ENCODE measurements at regions not wholly inside any gene's neighbourhood (a gene's known extent, or its start where the extent isn't known, plus 50 kb on each side); places are given as distances from the start of the nearest gene placed in this dataset.

GRCh38 chr20:22507240-22507961, 77.0 kb downstream of the FOXA2 start:
- Histone ChIP-seq H2AFZ (ENCODE audit: low read length) (no peak overlapping the region), H3K4me3 (ENCODE audit: low read length) (no peak overlapping the region), H3K9me3 (ENCODE audit: low read length) (no peaks in the 10 kb centered on the region), H3K4me2 (ENCODE audit: low read length) (no peak overlapping the region), H3K27ac (ENCODE audit: low read length) (no peak overlapping the region), H3K9ac (ENCODE audit: low read length) (no peak overlapping the region), H3K79me2 (ENCODE audit: low read length) (no peaks in the 10 kb centered on the region), H3K4me1 (ENCODE audit: insufficient read depth, low read length) (peaks cover 12% of the 10 kb centered on the region), H3F3A (ENCODE audit: low read length, unreplicated experiment) (no peaks in the 10 kb centered on the region), H3K9me2 (replicated peaks; ENCODE audit: low read length) (no peaks in the 10 kb centered on the region), H4K20me1 (ENCODE audit: low read length) (no peaks in the 10 kb centered on the region), H3K36me3 (ENCODE audit: low read depth, low read length) (no peaks in the 10 kb centered on the region), H3K27me3 (ENCODE audit: low read length) (no peaks in the 10 kb centered on the region)
- ChIA-PET CTCF (interaction anchor here (0.6 kb wide), 1 partner anchor 178 kb away, joined by 3 read pairs; no protein-coding TSS in a partner anchor), POLR2A (ENCODE audit: unreplicated experiment) (no interaction called here)
- intact Hi-C loops (cut with micrococcal nuclease), result no loop called here
- ATAC-seq, result no peak
- no TSS peak for BruUV-seq (replicated peaks)
- no peak for DNase-seq
- TF ChIP-seq CTCF (conservative IDR thresholded peaks at IDR 0.05; ENCODE audit: low read depth, low read length) (no peak), EZH2phosphoT487 (IDR thresholded peaks at IDR 0.05; ENCODE audit: borderline replicate concordance, low read length) (no peak), EZH2 (IDR thresholded peaks at IDR 0.05; ENCODE audit: low read length, unreplicated experiment) (no peak)

GRCh38 chr20:22506827-22507226, 77.5 kb downstream of the FOXA2 start:
- Histone ChIP-seq H3F3A (ENCODE audit: low read length, unreplicated experiment) (no peaks in the 10 kb centered on the region), H4K20me1 (ENCODE audit: low read length) (no peaks in the 10 kb centered on the region), H3K27me3 (ENCODE audit: low read length) (no peaks in the 10 kb centered on the region), H3K9me3 (ENCODE audit: low read length) (no peaks in the 10 kb centered on the region), H3K79me2 (ENCODE audit: low read length) (no peaks in the 10 kb centered on the region), H3K27ac (ENCODE audit: low read length) (no peak overlapping the region), H3K4me3 (ENCODE audit: low read length) (no peak overlapping the region), H3K4me2 (ENCODE audit: low read length) (no peak overlapping the region), H2AFZ (ENCODE audit: low read length) (no peak overlapping the region), H3K36me3 (ENCODE audit: low read depth, low read length) (no peaks in the 10 kb centered on the region), H3K9ac (ENCODE audit: low read length) (no peak overlapping the region), H3K9me2 (replicated peaks; ENCODE audit: low read length) (no peaks in the 10 kb centered on the region), H3K4me1 (ENCODE audit: insufficient read depth, low read length) (peaks cover 7% of the 10 kb centered on the region)
- no peak for TF ChIP-seq EZH2phosphoT487 (IDR thresholded peaks at IDR 0.05; ENCODE audit: borderline replicate concordance, low read length)
- TF ChIP-seq CTCF (conservative IDR thresholded peaks at IDR 0.05; ENCODE audit: low read depth, low read length), result no peak
- TF ChIP-seq EZH2 (IDR thresholded peaks at IDR 0.05; ENCODE audit: low read length, unreplicated experiment), result no peak
- ChIA-PET CTCF (interaction anchor here (0.6 kb wide), 1 partner anchor 178 kb away, joined by 3 read pairs; no protein-coding TSS in a partner anchor), POLR2A (ENCODE audit: unreplicated experiment) (interaction anchor here (0.6 kb wide), 1 partner anchor 68 kb away, joined by 3 read pairs; no protein-coding TSS in a partner anchor)
- no peak for ATAC-seq
- intact Hi-C loops (cut with micrococcal nuclease), result no loop called here
- no TSS peak for BruUV-seq (replicated peaks)
- no peak for DNase-seq

- Histone ChIP-seq H3K4me3 (ENCODE audit: low read length) (no peak overlapping the region), H4K20me1 (ENCODE audit: low read length) (no peaks in the 10 kb centered on the region), H3K4me2 (ENCODE audit: low read length) (no peak overlapping the region), H3K9me3 (ENCODE audit: low read length) (no peaks in the 10 kb centered on the region), H3K36me3 (ENCODE audit: low read depth, low read length) (no peaks in the 10 kb centered on the region), H3K79me2 (ENCODE audit: low read length) (no peaks in the 10 kb centered on the region), H3K9ac (ENCODE audit: low read length) (no peak overlapping the region), H2AFZ (ENCODE audit: low read length) (no peak overlapping the region), H3K27me3 (ENCODE audit: low read length) (no peaks in the 10 kb centered on the region), H3K4me1 (ENCODE audit: insufficient read depth, low read length) (no peaks in the 10 kb centered on the region), H3K27ac (ENCODE audit: low read length) (no peak overlapping the region), H3K9me2 (replicated peaks; ENCODE audit: low read length) (no peaks in the 10 kb centered on the region; the same call in 1 of the 2 replicates), H3F3A (ENCODE audit: low read length, unreplicated experiment) (no peaks in the 10 kb centered on the region)
- POLR2A ChIA-PET (ENCODE audit: unreplicated experiment), result no interaction called here
- no peak for ATAC-seq
- no TSS peak for BruUV-seq (replicated peaks)
- CTCF ChIA-PET, result no interaction called here
- TF ChIP-seq EZH2phosphoT487 (IDR thresholded peaks at IDR 0.05; ENCODE audit: borderline replicate concordance, low read length), result no peak
- no peak for TF ChIP-seq EZH2 (IDR thresholded peaks at IDR 0.05; ENCODE audit: low read length, unreplicated experiment)
- TF ChIP-seq CTCF (conservative IDR thresholded peaks at IDR 0.05; ENCODE audit: low read depth, low read length), result no peak
- DNase-seq, result no peak
- intact Hi-C loops (cut with micrococcal nuclease), result no loop called here
Measured at GRCh38 chr20:22504829-22505377, 79.5 kb downstream of the FOXA2 start.

Data from PC-3 (cell line).